GM21576 (cell line): ENCODE measurements at regions not wholly inside any gene's neighbourhood (a gene's known extent, or its start where the extent isn't known, plus 50 kb on each side); places are given as distances from the start of the nearest gene placed in this dataset.
"Not testable (repeated sequence)": the region's sequence is repeated elsewhere in the genome, so short reads cannot be mapped to it uniquely, and the experiment has no call there.

Experiments
- ATAC-seq: cut with Tn5 transposase; IDR thresholded peaks from one replicate; pipeline ENCODE4 v1.9.1; 2021; ENCODE audit warnings: mild to moderate bottlenecking, moderate library complexity; ENCODE audit not compliant: unreplicated experiment

GRCh38 chr10:9402507-9403195 is 1348.2 kb downstream of the GATA3 start:
- not testable (repeated sequence) for ATAC-seq

GRCh38 chr10:9407201-9407600 is 1352.7 kb downstream of the GATA3 start:
- ATAC-seq, result not testable (repeated sequence)

DNA sequence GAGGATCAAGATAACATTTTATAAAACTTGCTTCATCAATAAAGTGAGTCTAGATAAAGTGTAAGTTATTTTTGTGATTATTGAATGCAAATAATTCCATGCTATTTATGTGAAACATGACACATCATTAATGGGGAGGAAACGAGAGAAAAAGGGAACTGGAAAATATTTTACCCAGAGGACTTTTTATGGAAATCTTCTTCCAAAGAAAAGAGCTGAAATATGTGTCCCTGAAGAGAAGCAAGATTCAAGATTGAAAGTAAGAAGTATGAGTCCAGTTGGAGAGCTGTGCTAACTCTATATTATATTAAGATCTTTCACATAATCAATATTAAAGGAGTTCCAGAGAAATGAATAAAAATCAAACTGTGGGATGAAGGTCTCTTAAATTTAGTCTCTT is 1361.8 kb downstream of the GATA3 start:
- ATAC-seq, result no peak

DNA sequence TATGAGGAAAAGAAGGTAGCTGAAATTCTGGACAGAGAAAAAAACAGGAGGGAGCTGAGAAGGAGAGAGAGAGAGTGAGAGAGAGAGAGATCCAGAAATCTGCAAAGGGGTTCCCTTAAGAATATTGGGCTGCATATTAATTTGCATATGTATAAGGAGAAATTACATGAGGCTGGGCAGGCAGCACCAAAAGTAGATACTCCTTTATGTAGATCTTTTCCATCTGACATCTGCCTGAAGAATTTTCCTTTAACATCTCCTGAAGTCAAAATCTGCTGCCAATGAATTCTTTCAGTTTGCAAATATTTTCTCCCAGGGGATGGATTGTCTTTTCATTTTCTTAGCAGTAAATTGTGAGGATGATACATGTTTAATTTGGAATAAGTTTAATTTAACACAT is 1365.3 kb downstream of the GATA3 start:
- no peak for ATAC-seq

DNA sequence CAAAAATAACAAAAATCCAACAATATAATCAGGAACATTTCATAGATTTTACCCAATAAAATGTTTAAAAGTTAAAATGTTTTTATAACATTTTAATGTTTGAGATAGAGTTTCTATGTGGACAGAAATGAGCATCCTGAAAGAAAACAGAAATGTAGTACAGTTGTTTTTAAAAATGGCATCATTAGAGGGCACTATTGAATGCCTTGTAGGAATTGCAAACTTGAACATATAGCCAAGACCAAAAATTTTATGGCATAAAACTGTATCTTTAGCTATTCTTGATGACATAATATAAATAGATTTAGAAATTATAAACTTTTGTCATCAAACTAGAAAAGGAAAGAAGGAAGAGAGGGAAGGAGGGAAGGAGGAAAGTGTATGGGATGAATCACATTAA is 1372.7 kb downstream of the GATA3 start:
- no peak for ATAC-seq

DNA sequence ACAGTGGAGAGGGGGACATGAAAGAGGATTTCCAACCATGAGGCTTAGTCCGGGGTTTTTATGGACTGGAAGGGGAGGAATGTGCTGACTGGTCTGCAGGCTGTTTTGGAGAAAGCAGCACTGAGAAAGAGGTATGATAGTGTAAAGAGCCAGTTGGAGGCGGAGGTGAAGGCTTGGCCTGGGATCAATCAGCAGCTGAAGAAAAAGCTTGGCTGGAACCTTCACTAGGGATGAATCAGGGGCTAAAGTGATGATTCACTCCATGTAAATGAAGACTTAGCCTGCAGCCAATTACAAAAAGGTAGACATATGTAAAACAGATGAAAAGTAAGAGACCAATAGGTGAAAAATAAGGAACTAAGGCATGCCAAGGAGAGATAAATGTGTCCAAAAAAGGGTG is 1382.6 kb downstream of the GATA3 start:
- ATAC-seq, result no peak

DNA sequence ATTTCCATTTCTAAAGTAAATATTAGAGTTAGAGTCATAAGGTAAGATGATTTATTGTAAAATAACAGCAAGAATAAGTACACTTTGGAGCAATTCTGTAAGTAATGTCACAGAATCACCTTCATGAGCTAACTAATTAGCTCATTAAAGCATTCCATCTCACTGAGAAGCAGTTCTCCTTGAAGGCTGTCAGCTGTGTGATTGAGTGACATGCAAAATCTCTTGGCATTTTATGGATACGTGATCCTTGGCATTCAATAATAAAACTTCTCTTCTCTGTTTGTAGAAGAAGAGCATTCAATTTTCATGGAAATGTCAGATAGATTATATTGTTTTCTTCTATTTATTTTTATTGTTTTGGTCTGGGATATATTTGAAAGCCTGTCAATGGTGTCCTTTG is 1389.3 kb downstream of the GATA3 start:
- ATAC-seq, result no peak

DNA sequence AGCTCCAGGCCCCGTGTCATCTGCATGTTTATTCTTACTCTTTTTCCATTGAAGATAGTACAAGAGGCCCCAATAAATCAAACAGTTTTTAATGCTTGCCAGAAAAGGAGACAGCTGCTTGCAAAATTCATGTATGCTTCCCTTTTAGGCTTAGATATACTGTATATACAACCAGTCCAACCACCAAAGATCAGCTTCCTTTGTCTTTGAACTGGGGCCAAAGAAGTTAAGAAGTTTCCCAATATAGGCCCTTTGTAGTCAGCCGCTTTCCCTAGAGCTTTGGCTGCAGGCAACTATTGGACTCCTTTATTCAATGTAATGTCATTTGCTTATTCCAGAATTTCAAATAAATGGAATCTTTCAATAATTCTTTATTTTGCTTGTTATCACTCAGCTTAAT is 1395.0 kb downstream of the GATA3 start:
- no peak for ATAC-seq

DNA sequence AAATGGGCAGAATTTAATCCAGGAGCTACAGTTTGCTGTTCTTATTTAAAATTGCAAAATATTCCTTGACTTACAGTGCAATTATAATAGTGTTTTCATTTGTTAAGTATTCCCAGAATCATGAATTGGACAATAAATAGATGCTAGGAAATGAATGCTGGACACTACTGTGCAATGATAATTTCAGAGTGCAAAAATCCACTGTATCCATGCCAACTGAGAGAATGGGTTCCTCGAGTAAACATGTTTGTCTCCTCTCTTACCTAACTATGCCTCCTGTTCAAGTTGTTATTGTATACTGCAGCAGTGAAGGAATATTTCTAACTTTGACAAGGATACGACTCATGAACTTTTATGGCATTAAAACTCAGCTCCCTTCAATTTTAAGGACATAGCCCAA is 1396.3 kb downstream of the GATA3 start:
- ATAC-seq, result no peak

GRCh38 chr10:9451211-9451773 is 1396.8 kb downstream of the GATA3 start:
- ATAC-seq, result no peak

DNA sequence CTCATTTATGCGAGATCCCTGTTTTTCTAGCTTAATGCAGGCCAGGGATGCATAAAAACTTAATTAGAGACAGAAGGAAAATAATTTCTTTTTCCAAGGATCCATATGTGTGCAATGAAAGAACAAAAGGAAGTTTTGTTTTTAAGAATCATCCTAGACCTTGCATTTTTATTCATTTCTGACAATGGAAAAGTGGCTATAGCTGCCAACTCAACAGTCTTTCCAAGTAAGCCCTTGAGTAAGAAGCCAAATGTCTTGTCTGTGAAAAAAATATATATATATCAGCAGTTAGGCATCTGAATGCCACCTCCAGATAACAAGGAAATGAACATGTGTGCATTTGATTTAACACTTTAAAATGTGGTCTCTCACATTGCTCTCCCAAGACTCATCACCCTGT is 1397.6 kb downstream of the GATA3 start:
- no peak for ATAC-seq

GRCh38 chr10:9453871-9454270 is 1399.4 kb downstream of the GATA3 start:
- not testable (repeated sequence) for ATAC-seq

- ATAC-seq, result no peak
These were observed 1415.2 kb downstream of the GATA3 start for GRCh38 chr10:9469663-9470205.

- no peak for ATAC-seq
These were observed 1416.1 kb downstream of the GATA3 start for GRCh38 chr10:9470581-9470980.

DNA sequence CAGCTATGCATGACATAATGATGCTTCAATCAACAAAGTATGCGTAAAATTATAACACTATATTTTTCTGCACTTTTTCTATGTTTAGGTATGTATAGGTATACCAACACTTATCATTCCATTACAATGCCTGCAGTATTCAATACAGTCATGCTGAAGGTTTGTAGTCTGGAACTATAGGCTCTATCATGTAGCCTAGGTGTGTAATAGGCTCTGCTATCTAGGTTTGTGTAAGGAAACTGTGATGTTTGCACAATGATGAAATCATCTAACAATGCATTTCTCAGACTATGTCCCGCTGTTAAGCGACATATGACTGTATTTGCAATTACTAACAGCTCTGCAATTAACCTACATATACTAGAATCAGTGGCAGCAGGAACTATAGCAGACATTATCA is 1447.5 kb downstream of the GATA3 start:
- ATAC-seq, result no peak

DNA sequence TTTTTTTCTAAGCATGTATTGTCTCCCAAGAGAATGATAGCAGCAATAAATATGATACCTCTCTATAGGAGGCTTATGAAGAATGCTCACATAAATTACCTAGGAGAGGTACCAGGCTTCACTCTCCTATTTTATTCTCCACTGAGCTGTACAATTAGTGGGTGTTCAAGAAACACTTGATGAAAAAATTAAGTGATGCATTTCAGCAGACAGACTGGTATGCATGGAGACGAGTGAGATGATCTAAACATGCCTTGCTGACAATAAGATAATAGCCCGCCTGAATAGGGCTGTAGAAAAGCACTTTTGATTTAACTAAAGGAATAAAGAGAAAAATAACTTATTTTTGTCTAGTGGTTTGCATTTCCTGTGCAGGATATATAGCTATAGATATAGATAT is 1449.7 kb downstream of the GATA3 start:
- no peak for ATAC-seq

DNA sequence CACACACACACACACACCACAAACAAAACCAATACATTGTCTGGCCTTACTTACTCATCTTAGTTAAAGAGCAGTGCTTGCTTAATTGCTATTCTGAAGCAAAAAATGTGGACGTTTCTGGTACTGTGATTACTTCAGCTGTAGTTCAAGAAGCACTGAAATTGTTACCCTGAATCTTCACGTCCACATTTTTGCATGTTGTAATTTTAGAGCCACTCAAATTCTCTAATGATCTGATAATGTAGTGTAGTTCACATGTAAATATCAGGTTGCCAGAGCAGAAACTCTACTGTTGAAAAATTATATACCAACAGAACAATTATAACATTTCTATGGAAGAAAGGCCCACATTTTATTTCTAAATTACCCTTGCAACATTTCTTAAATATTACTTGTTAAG is 1451.1 kb downstream of the GATA3 start:
- no peak for ATAC-seq

- no peak for ATAC-seq
These were observed 1454.1 kb downstream of the GATA3 start for GRCh38 chr10:9508606-9509005.

DNA sequence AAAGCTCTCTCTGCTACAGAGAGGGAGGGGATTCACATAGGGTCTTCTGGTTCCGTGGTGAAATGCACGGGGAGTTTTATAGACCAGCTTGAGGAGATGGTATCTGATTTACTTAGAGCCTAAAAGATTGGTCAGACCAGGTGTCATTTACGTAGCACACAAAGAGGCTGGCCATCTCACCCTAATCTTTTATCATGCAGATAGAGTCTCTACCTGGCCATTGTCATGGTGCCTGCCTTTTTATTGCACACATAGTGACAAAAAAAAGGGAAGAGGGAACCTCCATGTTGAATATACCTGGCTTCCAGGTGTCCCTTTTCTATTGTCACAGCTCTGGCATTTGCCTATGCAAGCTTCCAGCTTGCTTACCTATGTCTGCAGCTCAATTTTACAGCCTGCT is 1456.1 kb downstream of the GATA3 start:
- no peak for ATAC-seq

DNA sequence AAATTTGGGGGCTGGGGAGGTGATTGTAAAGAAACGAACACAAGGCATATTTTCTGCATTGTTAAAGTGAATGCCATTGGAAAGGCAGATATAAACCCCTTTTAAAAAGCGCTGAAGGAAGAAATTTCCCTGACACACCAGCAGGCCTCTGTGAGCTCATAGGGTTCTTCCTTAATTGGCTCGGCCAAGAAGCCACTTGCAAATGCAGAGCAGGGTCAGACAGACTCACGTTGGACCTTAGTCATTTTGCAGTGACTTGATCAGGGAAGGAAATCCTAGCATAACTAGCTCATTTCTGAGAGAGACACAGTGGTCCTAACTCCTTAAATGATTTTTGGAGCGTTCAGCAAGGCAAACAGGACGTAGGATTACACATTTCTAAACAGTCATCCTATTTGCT is 1461.4 kb downstream of the GATA3 start:
- no peak for ATAC-seq

GRCh38 chr10:9535744-9536143 is 1481.3 kb downstream of the GATA3 start:
- peak; percentile 61 for ATAC-seq

GRCh38 chr10:9545073-9545472 is 1472.6 kb upstream of the CELF2 start:
- ATAC-seq, result no peak
